Fibroblast of skin of back (primary cell): ENCODE measurements at regions not wholly inside any gene's neighbourhood (a gene's known extent, or its start where the extent isn't known, plus 50 kb on each side); places are given as distances from the start of the nearest gene placed in this dataset.
"Not testable (repeated sequence)": the region's sequence is repeated elsewhere in the genome, so short reads cannot be mapped to it uniquely, and the experiment has no call there.

Source experiments
- DNase-seq: peaks from one replicate; pipeline ENCODE4 v3.0.0-alpha.2; 2013

DNA sequence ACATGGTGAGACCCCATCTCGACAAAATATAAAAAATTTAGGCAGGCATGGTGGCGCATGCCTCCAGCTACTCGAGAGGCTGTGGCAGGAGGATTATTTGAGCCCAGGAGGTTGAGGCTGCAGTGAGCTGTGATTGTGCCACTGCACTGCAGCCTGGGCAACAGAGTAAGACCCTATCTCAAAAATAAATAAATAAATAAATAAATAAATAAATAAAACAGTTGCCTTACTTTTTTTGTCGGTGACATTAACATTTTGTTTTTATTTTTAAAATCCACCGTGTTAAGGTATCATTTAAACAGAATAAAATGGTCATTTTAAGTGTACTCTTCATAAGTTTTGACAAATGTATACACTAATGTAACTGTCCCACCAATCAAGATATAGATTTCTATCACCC is 57.0 kb downstream of the RASL11A start:
- DNase-seq, result no peak

DNA sequence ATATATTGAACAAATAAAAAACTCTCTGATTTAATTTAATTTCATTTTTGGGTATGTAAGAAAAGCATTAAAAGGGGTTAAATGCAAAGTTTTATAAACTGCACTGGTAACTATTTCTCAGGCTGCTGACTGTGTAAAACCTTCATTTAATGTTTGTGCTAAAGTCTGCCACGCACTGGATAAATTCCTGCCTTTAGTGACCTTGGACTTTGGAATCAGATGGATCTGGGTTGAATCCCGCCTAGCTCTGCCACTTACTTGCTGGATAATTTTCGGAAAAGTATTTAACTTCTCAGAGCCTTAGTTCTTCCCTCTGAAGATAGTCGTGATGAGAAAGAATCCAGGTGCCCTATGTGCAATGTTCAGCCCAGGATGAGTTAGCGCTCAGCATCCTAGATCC is 58.6 kb downstream of the RASL11A start:
- DNase-seq, result no peak

DNA sequence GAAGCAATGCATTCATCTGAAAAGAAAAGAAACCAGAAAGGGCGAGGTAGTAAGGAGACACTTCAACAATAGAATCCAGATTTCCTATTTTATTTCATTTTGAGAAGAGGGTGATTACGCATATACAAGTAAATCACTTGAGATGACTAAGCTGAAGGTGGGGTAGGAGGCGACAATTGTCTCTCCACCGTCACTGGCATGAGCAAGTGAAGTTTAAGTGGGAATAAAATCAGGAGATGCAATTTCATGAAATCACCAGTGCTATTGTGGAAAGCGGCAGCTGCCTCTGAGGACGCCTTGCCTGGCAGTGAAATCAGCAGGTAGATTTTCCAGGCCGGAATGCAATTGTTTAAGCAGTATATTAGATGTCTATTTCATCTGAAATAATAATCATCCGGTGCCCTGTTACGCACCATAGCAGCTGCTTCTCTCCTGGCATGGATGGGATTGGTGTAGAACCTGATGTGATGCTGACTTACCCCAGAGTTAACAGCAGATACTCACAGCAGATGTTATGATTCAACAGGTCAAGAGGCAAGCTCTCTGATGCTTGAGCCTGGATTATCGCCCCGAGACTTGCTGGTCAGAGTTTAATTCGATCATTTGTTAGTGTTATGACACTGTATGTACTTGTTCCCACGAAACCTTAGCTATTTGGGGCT is 64.3 kb downstream of the RASL11A start:
- DNase-seq, result no peak

DNA sequence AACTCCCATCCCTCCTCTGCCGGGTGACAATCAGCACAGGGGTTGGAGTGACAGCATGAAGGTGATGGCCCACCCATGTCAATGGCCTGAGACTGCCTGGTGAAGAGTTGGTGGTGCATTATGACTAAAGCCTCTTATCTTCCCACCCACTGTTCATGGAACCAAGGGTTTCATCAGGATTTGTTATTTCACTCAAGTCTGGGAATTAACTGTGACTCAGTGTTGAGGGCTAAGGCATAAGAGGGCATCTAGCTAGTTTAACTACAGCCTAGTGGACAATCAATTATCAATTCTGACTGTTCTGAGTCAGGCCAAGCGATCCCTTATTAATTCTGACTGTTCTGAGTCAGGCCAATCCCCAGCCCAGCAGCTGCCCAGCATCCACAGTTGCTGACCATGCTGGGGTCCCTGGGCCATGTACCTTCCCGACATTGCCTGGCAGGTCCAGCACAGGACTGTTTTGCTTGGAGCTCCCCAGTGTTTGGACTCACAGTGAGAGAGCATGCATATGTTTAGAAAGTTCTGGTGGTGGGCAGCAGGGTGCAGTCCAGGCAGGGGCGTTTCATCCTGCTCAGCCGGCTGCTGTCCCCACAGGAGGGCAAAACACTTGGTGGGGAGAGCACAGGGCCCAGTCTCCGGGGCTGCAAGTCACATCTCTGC is 65.5 kb downstream of the RASL11A start:
- DNase-seq, result peak; percentile 21

DNA sequence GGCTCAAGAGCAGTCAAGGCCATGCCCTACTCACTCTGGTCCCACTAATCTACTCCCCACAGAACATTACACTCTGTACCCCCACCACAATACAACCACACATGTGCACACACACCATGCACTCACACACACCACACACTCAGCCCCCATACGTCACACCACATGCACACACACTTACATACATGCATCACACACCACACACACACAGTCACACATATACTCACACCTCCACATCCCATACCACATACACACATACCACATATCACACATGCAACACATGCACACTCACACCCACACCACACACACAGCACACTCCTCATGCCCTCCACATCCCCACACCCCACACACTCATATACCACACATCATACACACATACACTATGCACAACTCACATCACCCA is 67.6 kb downstream of the RASL11A start:
- DNase-seq, result no peak

DNA sequence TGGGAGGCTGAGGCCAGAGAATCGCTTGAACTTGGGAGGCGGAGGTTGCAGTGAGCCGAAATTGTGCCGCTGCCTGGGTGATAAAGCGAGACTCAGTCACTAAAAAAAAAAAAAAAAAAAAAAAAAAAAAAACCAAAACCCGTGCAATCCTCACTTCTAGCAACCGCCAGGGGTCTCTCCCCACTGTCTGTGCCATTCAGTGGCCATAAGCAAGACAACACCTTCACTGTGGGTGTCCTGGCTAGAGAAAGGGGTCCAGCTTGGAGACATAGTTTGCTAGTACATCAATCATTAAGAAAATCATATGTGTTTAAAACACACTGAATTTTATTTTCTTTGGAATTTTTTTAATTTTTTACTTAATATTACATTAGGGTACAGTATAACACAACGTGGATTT is 68.2 kb downstream of the RASL11A start:
- DNase-seq, result no peak

DNA sequence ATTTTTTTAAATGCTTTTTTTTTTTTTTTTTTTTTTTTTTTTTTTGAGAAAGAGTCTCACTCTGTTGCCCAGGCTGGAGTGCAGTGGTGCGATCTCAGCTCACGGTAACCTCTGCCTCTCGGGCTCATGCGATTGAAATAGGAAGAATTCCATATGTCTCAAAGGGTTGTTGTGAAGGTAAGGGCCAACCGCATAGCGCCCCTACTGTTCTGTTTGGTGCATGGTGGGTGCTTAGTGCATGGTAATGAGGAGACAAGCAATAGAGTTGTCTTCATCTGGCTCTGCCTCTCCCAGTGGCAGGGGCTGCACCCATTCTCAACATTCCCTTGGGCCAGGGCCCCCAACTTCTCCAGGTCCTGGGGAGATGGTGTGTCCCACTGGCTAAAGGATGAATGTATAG is 68.7 kb downstream of the RASL11A start:
- DNase-seq, result peak; percentile 42

DNA sequence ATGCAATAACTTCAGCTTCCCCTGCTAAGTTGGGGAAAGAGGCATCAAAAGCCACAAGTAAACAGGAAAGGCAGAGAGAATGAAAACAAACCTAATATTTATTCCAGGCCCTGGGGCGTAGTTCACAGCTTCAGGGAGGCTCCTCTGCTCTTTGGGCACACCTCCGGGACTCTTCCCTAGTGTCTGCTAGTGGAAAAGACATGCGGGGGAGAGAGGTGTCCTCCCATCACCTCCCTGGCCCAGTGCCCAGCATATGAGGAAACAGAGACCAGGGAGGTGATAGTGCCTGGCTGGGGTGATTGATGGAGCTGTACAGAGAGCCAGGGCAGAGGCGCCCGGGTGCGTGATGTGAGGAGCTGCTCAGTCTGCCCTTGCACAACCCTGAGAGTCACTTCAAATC is 71.0 kb downstream of the RASL11A start:
- DNase-seq, result no peak

DNA sequence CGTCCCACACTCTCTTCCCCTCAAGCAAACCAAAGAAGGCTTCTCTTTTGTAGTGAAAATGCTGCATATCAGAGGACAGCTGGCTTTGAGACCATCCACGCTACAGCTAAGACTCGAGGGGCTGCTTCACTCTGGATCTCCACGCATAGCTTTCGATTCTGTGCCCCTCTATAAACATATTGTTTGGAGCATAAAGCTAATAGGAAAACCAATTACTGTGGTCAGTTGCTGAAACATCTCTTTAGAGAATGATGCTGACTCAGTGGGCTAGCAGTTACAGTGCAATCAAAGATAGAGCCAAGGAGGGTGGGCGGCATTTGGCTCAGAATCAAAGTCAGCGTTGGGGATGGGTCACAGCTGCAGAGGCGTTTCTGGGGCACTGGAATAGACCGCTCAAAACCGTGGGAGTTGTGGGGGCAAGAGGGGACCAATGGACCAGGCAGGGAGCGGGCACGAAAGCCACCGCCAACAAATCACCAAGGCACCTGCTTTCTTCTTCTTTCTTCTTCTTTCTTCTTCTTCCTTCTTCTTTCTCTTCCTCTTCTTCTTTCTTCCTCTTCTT is 76.7 kb downstream of the RASL11A start:
- no peak for DNase-seq

DNA sequence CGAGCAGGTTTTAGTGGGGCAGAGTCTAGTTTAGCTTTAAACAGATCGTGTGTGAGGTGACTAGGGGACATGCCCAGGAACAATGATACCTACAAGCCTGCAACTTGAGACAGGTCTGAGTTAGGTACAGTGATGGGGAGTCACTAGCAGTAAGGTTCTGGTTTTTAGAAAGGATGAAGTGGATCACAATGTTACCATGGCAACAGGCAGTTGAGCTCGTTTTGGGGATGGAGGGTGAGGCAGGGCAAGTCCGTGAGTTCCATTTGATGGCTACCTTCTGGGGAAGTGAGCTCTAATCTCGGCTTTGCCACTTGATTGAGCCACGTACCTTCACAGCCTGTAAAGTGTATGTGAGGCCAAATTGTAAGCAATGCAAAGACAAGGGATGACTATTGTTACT is 76.0 kb upstream of the GTF3A start:
- no peak for DNase-seq

DNA sequence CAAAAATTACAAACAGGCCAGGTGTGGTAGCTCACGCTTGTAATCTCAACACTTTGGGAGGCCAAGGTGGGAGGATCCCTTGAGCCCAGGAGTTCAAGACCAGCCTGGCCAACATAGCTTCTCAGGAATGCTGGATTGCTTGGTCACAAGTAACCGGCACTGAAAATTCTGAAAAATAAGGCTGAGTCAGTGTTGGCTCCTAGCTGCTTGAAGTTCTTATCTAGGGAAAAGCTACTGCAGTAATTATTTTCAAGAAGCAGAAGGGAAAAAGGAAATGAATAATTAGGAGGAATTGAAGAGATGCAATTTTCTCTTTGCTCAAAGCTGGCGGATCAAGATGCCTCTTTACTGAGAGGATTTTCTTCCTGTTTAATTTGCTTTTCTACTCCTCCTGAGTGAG is 75.0 kb upstream of the GTF3A start:
- no peak for DNase-seq

DNA sequence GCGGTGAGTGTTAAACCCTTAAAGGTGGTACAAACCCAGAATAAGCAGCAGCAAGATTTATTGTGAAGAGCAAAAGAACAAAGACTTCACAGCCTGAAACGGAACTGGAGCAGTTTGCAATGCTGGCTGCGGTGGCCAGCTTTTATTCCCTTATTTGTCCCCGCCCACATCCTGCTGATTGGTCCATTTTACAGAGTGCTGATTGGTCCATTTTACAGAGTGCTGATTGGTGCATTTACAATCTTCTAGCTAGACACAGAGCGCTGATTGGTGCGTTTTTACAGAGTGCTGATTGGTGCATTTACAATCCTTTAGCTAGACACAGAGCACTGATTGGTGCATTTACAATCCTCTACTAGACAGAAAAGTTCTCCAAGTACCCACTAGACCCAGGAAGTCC is 73.6 kb upstream of the GTF3A start:
- not testable (repeated sequence) for DNase-seq

DNA sequence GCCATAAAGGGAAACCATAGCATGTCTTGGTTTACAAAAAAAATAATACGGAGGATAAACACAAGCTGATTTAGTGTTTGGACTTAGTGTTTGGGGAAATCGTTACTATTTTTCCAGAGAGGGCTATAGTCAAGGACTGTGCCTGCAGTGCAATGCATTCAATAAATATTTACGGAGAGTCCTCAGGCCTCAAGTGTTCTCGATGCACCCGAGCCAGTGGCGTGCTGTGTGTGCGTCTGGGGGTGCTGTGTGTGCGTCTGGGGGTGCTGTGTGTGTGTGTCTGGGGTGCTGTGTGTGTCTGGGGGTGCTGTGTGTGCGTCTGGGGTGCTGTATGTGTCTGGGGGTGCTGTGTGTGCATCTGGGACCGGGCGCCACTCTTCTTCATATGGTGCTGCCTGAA is 71.7 kb upstream of the GTF3A start:
- DNase-seq, result no peak

DNA sequence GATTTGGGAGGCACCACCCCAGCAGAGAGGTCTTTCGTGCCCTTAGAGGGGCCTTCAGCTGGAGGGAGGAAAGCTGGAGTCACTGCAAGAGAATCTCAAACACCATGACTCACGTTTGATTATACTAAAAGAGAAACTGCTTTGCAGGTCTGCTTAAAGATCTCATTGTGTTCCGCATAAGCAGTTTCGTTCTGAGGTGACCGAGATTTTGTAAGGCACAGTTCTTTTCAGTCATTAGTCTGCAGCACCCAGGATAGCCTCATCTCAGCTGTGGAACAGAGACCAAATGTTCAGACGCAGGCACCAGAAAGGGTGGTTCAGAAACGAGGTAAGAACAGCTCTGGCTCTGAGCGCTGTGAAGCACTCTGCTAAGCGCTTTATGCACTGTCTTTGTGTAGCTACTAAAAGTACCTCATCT is 71.2 kb upstream of the GTF3A start:
- DNase-seq, result peak; percentile 11

DNA sequence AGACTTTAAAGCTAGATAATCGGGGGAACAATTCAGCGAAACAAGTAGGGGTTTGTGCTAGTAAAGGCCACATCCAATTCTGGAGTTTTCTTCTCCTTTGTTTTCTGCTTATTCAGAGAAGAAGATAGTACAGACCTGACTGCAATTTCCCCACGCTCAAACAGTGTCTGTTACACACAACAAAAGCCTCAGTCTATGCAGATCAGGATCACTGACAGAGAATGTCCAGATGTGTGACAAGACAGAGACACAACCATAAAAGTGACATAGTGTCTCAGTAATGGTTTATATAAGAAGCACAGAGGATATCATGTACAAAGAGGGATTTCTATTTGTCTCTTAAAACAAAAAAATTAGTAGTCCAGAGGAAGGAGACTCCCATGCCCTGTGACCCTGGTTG is 70.7 kb upstream of the GTF3A start:
- no peak for DNase-seq

DNA sequence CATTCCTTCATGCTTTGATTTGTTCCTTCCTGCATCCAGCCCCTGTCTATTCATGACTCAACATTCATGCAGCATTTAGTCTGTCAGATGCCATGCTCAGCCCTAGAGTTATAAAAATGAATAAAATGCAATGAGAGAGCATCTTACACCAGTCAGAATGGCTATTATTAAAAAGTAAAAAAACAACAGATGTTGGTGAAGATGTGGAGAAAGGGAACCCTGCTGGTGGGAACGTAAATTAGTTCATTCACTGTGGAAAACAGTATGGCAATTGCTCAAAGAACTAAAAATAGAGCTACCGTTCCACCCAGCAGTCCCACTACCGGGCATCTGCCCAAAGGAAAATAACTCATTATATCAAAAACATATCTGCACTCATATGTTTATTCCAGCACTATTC is 70.0 kb upstream of the GTF3A start:
- DNase-seq, result peak; percentile 42

DNA sequence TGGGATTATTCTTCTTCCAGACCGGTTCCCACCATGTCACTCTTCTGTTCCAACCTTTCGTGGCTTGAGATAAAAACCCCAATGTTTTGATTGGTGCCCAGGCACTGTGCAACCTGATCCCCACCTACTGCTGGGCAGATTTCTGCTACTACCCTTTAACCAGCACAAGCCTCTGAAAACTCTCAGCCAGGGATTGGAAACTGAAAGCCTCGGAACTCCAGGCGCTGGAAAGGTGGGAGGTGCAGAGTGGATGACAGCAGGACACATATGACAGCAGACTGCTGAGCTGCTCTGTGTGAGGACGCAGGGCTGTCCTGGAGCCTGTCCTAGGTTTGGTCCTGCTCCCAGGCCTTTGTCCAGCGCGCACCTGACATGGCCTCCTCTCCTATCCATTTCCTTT is 68.5 kb upstream of the GTF3A start:
- no peak for DNase-seq

DNA sequence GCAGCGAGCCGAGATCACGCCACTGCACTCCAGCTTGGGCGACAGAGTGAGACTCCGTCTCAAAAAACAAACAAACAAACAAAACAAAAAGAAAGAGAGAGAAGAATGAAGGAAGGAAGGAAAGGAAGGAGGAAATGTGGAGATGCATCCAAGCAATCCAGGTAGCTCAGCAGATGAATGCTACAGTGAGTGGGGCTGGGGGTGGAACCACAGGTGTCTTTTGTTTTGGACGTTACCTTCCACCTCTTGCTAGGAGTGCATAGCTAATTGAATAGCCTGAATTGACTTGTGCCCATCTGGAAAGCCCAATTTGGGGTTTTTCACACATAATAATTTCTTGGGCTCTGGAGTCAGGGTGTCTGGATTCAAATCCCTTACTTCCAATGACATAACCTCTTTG is 66.0 kb upstream of the GTF3A start:
- no peak for DNase-seq

DNA sequence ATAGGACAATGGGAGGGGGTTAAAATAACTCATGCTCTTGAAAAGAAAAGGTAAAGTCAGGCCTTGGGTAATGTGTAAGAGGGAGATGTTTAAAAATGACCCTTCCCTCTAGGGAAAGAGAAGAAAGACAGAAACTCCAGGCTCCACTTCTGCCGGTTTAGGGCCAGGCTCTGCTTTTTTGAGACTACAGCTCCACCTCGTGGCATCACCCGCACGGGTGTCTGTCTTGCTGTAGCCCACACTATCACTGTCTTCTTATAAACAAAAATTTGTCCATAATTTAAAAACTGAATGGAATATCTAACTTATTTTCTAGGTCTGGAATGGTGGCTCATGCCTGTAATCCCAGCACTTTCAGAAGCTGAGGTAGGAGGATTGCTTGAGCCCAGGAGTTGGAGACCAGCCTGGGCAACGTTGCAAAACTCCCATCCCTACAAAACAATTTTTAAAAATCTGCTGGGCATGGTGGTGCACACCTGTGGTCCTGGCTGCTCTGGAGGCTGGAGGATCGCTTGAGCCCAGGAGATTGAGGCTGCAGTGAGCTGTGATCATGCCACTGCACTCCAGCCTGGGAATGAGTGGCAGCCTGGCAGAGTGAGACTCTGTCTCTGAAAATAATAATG is 65.1 kb upstream of the GTF3A start:
- DNase-seq, result peak; percentile 54

DNA sequence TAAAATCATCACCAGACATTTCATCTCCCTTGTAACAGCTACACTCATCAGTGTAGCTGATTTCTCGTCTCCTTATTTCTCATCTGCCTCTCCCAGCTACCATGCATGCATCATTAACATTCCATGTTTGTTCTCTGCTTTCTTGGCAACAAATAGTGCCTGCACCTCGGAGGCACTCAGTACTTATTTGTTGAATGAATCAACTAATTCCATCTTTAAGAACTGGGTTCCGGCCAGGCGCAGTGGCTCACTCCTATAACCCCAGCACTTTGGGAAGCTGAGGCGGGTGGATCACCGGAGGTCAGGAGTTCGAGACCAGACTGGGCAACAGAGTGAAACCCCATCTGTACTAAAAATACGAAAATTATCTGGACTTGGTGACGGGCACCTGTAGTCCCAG is 63.9 kb upstream of the GTF3A start:
- DNase-seq, result no peak

DNA sequence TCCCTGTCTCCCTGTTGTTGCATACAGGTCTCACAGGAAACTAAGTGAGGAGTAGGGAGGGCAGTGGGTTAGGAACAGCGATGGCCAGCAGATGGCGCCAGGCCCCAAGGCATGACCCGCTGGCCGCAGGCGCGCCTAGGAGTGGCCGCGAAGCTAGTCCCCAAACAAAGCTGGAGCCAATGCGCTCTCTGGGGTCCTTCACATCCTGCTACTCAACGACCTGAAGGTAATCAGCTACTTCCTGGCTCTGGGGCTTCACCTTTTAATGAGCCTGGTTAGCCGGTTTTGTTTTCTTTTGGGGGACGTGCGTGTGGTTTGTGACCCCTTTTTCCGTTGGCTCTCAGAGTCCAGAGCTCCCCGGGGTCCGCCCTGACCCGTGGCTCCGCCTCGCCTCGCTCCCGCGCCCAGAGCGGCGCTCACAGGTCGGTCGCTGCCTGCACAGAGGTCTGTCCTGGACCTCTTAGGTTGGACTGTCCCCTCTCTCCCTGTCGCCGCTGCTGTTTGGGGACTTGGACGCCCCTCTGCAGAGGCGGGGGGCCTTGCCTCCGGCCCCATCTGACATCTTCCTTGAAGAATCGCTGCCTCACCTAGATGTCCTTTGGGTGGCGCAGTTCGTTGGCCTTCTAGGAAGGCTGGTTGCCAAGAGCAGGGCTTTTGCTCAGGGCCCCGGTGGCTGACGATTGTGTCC is 62.2 kb upstream of the GTF3A start:
- peak; percentile 69 for DNase-seq

DNA sequence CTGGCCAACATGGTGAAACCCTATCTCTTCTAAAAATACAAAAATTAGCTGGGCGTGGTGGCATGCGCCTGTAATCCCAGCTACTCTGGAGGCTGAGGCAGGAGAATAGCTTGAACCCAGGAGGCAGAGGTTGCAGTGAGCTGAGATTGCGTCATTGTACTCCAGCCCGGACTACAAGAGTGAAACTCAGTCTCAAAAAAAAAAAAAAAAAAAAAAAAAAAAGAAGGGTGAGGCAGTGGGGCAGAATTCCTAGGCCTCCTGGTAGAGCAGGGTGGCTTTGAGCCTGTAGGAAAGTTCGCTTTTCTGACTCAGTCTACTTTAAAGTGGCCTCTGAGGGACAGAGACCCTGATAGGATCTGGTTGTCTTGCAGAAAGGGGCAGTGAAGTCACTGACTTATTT is 60.8 kb upstream of the GTF3A start:
- not testable (repeated sequence) for DNase-seq

DNA sequence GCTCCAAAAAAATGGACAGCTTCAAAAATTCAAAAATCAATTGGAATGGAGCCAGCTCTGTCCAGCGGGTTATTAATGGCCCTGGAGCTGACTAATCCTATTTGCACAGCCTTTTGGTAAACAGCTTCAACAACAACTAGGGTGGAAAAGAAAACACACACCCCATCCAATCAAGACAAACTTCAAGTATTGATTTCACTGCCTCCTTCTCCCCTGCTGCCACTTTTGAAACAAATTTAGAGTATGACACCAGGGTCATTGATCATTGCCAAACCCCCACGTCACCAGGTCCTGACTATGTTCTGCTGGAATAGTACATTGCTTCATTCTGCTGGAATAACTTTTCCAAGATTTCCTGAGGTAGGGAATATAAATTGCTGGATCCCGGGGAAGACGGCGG is 56.8 kb upstream of the GTF3A start:
- DNase-seq, result no peak
